GM13977 (cell line): ENCODE measurements at regions not wholly inside any gene's neighbourhood (a gene's known extent, or its start where the extent isn't known, plus 50 kb on each side); places are given as distances from the start of the nearest gene placed in this dataset.

Source experiments
- DNase-seq: peaks from one replicate; pipeline ENCODE4 v3.0.0; 2012; ENCODE audit warnings: low spot score
- in situ Hi-C: fragments of 300-500 bp; cut with MboI; formaldehyde crosslinking; loops from one replicate; pipeline ENCODE4 v1.12.0; 2022; ENCODE audit warnings: low sequenced_read_pairs, low pct_unique_long_range_greater_than_20kb, mixed read lengths, inconsistent platforms; ENCODE audit not compliant: unreplicated experiment
- TF ChIP-seq, protein P1 (sequence below): IDR thresholded peaks from 2 replicates; pipeline ENCODE4 v1.5.1; 2012; ENCODE audit warnings: mild to moderate bottlenecking, control low read depth; ENCODE audit not compliant: insufficient read depth; ENCODE audit errors: extremely low read depth, missing control alignments

DNA sequence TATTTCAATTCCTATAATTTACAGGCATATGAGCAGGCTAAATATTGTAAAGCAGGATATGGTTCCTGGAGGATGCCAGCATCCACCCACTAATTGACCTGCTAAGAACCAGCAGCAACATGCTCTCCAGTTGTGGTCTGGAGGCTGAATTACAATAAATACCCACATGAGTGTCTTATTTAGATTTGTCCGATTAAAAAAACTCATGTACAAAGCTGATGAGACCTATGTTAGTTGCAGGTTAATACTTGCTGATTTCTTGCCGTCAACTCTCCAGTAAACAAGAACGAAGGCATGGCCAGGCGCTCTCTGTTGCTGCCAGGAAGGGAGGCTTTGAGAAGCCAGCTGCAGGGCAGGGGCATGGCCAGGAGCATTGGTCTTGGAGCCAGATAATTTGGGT lies 169.3 kb upstream of the PRICKLE1 start:
- no peak for DNase-seq
- TF ChIP-seq, protein P1, sequence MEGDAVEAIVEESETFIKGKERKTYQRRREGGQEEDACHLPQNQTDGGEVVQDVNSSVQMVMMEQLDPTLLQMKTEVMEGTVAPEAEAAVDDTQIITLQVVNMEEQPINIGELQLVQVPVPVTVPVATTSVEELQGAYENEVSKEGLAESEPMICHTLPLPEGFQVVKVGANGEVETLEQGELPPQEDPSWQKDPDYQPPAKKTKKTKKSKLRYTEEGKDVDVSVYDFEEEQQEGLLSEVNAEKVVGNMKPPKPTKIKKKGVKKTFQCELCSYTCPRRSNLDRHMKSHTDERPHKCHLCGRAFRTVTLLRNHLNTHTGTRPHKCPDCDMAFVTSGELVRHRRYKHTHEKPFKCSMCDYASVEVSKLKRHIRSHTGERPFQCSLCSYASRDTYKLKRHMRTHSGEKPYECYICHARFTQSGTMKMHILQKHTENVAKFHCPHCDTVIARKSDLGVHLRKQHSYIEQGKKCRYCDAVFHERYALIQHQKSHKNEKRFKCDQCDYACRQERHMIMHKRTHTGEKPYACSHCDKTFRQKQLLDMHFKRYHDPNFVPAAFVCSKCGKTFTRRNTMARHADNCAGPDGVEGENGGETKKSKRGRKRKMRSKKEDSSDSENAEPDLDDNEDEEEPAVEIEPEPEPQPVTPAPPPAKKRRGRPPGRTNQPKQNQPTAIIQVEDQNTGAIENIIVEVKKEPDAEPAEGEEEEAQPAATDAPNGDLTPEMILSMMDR, result no peak
- in situ Hi-C loops, result no loop called here

DNA sequence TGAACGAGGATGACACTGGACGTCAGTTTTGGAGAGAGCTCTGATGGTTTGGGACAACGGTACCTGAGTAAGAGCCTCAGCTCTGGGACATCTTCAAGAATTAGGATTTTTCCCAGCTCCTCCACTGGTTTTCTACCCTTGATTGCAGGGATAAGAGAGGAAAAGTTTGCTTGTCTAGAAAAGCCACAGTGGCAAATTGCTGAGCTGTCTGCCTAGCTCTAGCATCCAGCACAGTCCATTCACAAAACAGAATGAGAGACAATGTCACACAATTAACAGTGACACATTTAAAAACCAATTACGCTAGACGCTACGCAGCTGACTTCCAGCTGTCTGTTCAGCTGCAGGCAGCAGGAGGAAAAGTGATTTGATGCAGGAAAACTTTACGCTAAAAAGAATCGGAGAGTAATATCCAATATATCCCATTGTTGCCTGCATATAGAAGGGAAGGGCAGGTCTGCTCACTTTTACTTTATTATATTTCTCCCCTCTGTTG lies 168.1 kb upstream of the PRICKLE1 start:
- in situ Hi-C loops, result no loop called here
- TF ChIP-seq, protein P1, result no peak
- no peak for DNase-seq

DNA sequence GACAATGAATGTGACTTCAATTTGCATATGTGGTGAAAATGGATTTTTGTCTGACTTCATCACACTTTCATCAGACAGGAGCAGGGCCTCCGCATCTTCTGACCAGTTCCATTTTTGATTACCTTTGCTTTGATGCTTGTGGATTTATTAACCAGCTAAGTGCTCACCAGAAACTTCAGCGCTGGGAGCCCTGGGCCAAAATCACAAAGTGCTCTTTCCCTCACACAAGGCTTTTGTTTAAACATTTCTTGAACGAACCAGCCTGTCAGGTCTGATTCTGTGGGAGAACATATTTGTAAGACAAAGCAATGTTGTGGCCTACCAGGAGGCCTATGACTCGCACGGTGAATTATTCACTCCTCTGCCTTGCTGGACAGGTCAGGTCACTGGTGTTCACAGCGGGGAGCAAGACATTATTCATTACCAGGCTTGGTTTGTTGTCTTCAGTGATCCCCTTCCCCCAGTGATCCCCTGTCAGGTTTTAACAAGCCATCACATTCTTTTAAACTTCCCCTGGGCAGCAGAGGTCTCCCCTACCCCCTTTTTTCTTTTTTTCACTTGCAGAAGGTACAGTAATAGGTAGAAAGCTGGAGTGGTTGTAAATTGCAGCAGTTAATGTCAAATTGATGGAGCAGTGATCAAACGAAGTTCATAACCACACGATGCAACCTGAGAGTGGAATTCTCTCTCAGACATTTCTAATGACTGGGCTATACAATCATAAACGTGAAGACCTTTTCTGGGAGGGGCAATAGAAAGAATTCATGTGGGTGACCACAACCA lies 167.5 kb upstream of the PRICKLE1 start:
- TF ChIP-seq, protein P1, result no peak
- DNase-seq, result peak; percentile 7
- in situ Hi-C loops, result no loop called here

DNA sequence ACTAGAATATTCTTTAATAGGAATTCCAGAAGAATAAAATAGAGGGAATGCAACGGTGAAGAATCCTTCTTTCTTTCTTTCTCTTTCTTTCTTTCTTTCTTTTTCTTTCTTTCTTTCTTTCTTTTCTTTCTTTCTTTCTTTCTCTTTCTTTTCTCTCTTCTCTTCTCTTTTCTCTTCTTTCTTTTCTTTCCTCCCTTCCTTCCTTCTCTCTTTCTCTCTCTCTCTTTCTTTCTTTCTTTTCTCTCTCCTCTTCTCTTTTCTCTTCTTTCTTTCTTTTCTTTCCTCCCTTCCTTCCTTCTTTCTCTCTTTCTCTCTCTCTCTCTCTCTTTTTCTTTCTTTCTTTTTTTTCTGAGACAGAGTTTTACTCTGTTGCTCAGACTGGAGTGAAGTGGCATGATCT lies 160.8 kb upstream of the PRICKLE1 start:
- in situ Hi-C loops, result no loop called here
- TF ChIP-seq, protein P1, result no peak
- no peak for DNase-seq

DNA sequence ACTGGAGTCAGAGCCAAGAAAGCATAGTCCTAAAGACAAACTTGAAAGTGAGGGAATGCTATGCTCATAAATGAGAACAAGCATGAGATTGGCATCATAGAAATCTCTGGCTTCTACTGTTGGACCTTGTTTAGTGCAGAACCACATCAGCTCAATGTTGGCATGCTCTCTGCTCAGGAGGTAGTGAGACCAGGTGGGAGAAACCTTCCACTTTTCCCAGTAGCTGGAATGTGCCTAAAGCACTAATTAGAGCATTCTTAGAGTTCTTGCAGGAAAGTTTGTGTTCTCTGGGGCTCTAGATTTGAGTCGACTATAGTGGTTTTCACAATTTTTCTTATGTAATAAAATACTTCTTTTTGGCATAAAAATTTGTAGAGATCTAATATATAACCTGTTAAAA lies 159.7 kb upstream of the PRICKLE1 start:
- in situ Hi-C loops, result no loop called here
- TF ChIP-seq, protein P1, result no peak

DNA sequence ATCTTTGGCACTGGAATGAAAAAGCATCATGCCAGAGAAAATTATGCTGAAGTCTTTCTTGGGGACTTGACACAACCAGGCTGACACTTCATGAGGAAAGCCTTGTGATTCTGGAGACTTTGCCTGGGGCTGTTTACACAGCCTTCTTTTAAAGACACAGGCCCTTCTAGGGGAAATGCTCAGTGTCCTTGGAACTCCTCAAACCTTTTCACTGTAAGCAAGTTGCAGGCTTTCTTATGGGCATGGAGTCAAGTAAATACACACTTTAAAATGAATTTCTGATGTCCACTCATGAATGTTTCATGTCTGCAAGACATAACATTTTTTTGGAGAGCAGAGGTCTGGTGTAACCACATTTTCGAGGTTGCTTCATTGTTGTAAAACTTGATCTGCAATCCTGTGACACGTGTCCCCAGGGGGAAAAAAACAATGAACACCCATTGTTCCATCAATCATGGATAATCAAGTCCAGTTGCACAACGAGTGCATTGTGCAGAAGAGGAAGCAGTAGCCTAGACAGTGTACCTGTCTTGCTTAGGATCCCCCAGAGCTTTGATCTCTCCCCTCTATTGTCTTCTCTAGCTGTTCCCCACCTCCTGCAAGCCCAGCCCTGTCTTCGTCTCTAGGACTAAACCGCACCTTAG lies 155.1 kb upstream of the PRICKLE1 start:
- DNase-seq, result no peak
- in situ Hi-C loops, result no loop called here
- TF ChIP-seq, protein P1, result no peak

More for the DNA sequence above, 159.7 kb upstream of the PRICKLE1 start:
- no peak for DNase-seq
